Sigmoid colon (tissue), 6 donors: ENCODE measurements at regions not wholly inside any gene's neighbourhood (a gene's known extent, or its start where the extent isn't known, plus 50 kb on each side); places are given as distances from the start of the nearest gene placed in this dataset.

ENCODE experiments used
- DNase-seq: peaks from one replicate; pipeline ENCODE4 v3.0.0-alpha.2; 2019
- H3K27ac ChIP-seq, 4 donors: fragments of 200-600 bp; sonication (generic); one replicate each; pipeline ENCODE4 v1.5.1; 2016 to 2019; ENCODE audit warnings: mild to moderate bottlenecking in 1 of 4
- H3K27me3 ChIP-seq, 3 donors: fragments of 200-600 bp; sonication (generic); one replicate each; pipeline ENCODE4 v1.5.1; 2019; ENCODE audit warnings: mild to moderate bottlenecking in 1 of 3
- H3K36me3 ChIP-seq, 4 donors: fragments of 200-600 bp; sonication (generic); one replicate each; pipeline ENCODE4 v1.5.1; 2016 to 2019
- H3K4me1 ChIP-seq, 4 donors: fragments of 200-600 bp; sonication (generic); one replicate each; pipeline ENCODE4 v1.5.1; 2017 to 2019
- H3K4me3 ChIP-seq, 4 donors: fragments of 200-600 bp; sonication (generic); one replicate each; pipeline ENCODE4 v1.5.1; 2017 to 2019; ENCODE audit warnings: mild to moderate bottlenecking in 2 of 4, moderate library complexity in 1 of 4
- H3K9me3 ChIP-seq, 4 donors: fragments of 200-600 bp in 3 of 4; sonication (generic) in 3 of 4; one replicate each; pipeline versions ENCODE4 v1.5.1 to v1.6.1; 2013 to 2019
- CTCF ChIP-seq, 4 experiments: fragments of 450-650 bp in 3 of 4; fragments of 200-600 bp in 1 of 4; IDR thresholded peaks; one replicate each; pipeline ENCODE4 v1.5.1; 2016 to 2019; ENCODE audit warnings: antibody characterized with exemption in 4 of 4, mild to moderate bottlenecking in 3 of 4, moderate library complexity in 2 of 4
- EP300 ChIP-seq, 4 donors: sonication (generic); formaldehyde crosslinking; IDR thresholded peaks; one replicate each; pipeline ENCODE4 v1.6.1; 2017; ENCODE audit warnings: antibody characterized with exemption in 4 of 4
- POLR2A ChIP-seq, 2 donors: fragments of 450-650 bp; IDR thresholded peaks; one replicate each; pipeline ENCODE4 v1.6.1; 2016; ENCODE audit warnings: antibody characterized with exemption in 2 of 2, mild to moderate bottlenecking in 2 of 2, moderate library complexity in 2 of 2
- POLR2AphosphoS5 ChIP-seq, 4 donors: sonication (generic); formaldehyde crosslinking; IDR thresholded peaks; one replicate each; pipeline ENCODE4 v1.6.1; 2017; ENCODE audit warnings: antibody characterized with exemption in 4 of 4
- WGBS, 2 donors: extraction: QIAGEN DNeasy Blood & Tissue Kit; methylation state at CpG; one replicate each; pipeline ENCODE4 v1.1.7; 2013; 5-methylcytosine and 5-hydroxymethylcytosine counted together
- intact Hi-C: fragments of 100-400 bp; cut with DNase I; formaldehyde crosslinking; loops from one replicate; pipeline ENCODE4 v1.15.1; 2023
- donor health status: healthy with polysubstance abuse.
- donor health status: healthy.

- Histone ChIP-seq H3K4me1 (no peaks in the 10 kb centered on the region), H3K4me3 (no peak overlapping the region), H3K36me3 (no peaks in the 10 kb centered on the region), H3K27ac (no peak overlapping the region), H3K9me3 (no peaks in the 10 kb centered on the region), H3K27me3 (no peaks in the 10 kb centered on the region)
- no peak for TF ChIP-seq CTCF (IDR thresholded peaks at IDR 0.05)
- no peak for TF ChIP-seq EP300 (IDR thresholded peaks at IDR 0.05)
- no peak for TF ChIP-seq POLR2AphosphoS5 (IDR thresholded peaks at IDR 0.05)
- TF ChIP-seq POLR2A (IDR thresholded peaks at IDR 0.05): no peak
- intact Hi-C loops: no loop called here
- WGBS, 2 donors: 72 to 75% methylated on average over 3 of the region's 3 CpGs
- DNase-seq: no peak
Measured at GRCh38 chr1:218995091-218995665, 178.5 kb upstream of the LYPLAL1 start.

GRCh38 chr1:218996362-218996761 is 177.3 kb upstream of the LYPLAL1 start:
- TF ChIP-seq POLR2AphosphoS5 (IDR thresholded peaks at IDR 0.05): no peak
- no peak for TF ChIP-seq CTCF (IDR thresholded peaks at IDR 0.05)
- no peak for TF ChIP-seq POLR2A (IDR thresholded peaks at IDR 0.05)
- no peak for TF ChIP-seq EP300 (IDR thresholded peaks at IDR 0.05)
- Histone ChIP-seq H3K27ac (no peak overlapping the region), H3K9me3 (no peaks in the 10 kb centered on the region), H3K4me3 (no peak overlapping the region), H3K4me1 (no peaks in the 10 kb centered on the region), H3K27me3 (no peaks in the 10 kb centered on the region), H3K36me3 (no peaks in the 10 kb centered on the region)
- intact Hi-C loops: no loop called here
- DNase-seq: no peak

- H3K4me3 ChIP-seq: no peak overlapping the region
Measured at GRCh38 chr1:219000005-219000404, 173.7 kb upstream of the LYPLAL1 start.

GRCh38 chr1:219000631-219001030 is 173.0 kb upstream of the LYPLAL1 start:
- WGBS, 2 donors: 52 to 69% methylated on average over 1 of the region's 1 CpG
- H3K27me3 ChIP-seq: no peaks in the 10 kb centered on the region
- peaks cover 0 to 9% (median 5%) of the 10 kb centered on the region in 4 donors for H3K9me3 ChIP-seq
- no peaks in the 10 kb centered on the region for H3K4me1 ChIP-seq
- no peak overlapping the region for H3K4me3 ChIP-seq
- no peaks in the 10 kb centered on the region for H3K36me3 ChIP-seq
- no peak for DNase-seq
- intact Hi-C loops: no loop called here
- no peak overlapping the region for H3K27ac ChIP-seq
- TF ChIP-seq CTCF (IDR thresholded peaks at IDR 0.05) (no peak), EP300 (IDR thresholded peaks at IDR 0.05) (no peak), POLR2A (IDR thresholded peaks at IDR 0.05) (no peak), POLR2AphosphoS5 (IDR thresholded peaks at IDR 0.05) (no peak)

More at GRCh38 chr1:219000005-219000404, 173.7 kb upstream of the LYPLAL1 start:
- H3K36me3 ChIP-seq: no peaks in the 10 kb centered on the region
- H3K27ac ChIP-seq: no peak overlapping the region
- H3K27me3 ChIP-seq: no peaks in the 10 kb centered on the region
- WGBS, 2 donors: 44 to 58% methylated on average over 1 of the region's 1 CpG
- intact Hi-C loops: no loop called here
- no peak for TF ChIP-seq POLR2AphosphoS5 (IDR thresholded peaks at IDR 0.05)
- no peak for TF ChIP-seq CTCF (IDR thresholded peaks at IDR 0.05)
- no peak for TF ChIP-seq POLR2A (IDR thresholded peaks at IDR 0.05)
- TF ChIP-seq EP300 (IDR thresholded peaks at IDR 0.05): no peak
- no peaks in the 10 kb centered on the region for H3K4me1 ChIP-seq
- DNase-seq: no peak
- peaks cover 0 to 5% (median 2%) of the 10 kb centered on the region in 4 donors for H3K9me3 ChIP-seq

GRCh38 chr1:219010720-219011119 is 163.0 kb upstream of the LYPLAL1 start:
- intact Hi-C loops: no loop called here
- H3K36me3 ChIP-seq: no peaks in the 10 kb centered on the region

More at GRCh38 chr1:219010720-219011119, 163.0 kb upstream of the LYPLAL1 start:
- Histone ChIP-seq H3K27me3 (no peaks in the 10 kb centered on the region), H3K27ac (no peak overlapping the region), H3K4me3 (no peak overlapping the region), H3K9me3 (no peaks in the 10 kb centered on the region), H3K4me1 (no peaks in the 10 kb centered on the region)
- 82 to 92% methylated on average over 2 of the region's 2 CpGs for whole genome bisulfite sequencing, 2 donors
- no peak for DNase-seq
- TF ChIP-seq EP300 (IDR thresholded peaks at IDR 0.05) (no peak), POLR2A (IDR thresholded peaks at IDR 0.05) (no peak), POLR2AphosphoS5 (IDR thresholded peaks at IDR 0.05) (no peak), CTCF (IDR thresholded peaks at IDR 0.05) (no peak)
